HepG2 (cell line): ENCODE measurements at regions not wholly inside any gene's neighbourhood (a gene's known extent, or its start where the extent isn't known, plus 50 kb on each side); places are given as distances from the start of the nearest gene placed in this dataset.

Experiments
- KAT7 ChIP-seq: IDR thresholded peaks from 2 replicates; pipeline ENCODE4 v1.6.1; 2018; ENCODE audit warnings: borderline replicate concordance, missing compliant biosample characterization
- ZNF567 ChIP-seq: sonication (generic); formaldehyde crosslinking; IDR thresholded peaks from 2 replicates; pipeline ENCODE4 v1.8.1; 2023; ENCODE audit warnings: mild to moderate bottlenecking, missing genetic modification reagents, borderline replicate concordance
- ZNF629 ChIP-seq: sonication (generic); formaldehyde crosslinking; conservative IDR thresholded peaks from 2 replicates; pipeline ENCODE4 v1.5.0; 2020; ENCODE audit warnings: missing genetic modification reagents
- TF ChIP-seq, protein P1 (sequence below): sonication (generic); formaldehyde crosslinking; IDR thresholded peaks from 2 replicates; pipeline ENCODE4 v1.4.0; 2020; ENCODE audit warnings: missing genetic modification reagents
- TF ChIP-seq, protein P2 (sequence below): sonication (generic); formaldehyde crosslinking; IDR thresholded peaks from 2 replicates; pipeline ENCODE4 v1.4.0; 2020; ENCODE audit warnings: mild to moderate bottlenecking, missing genetic modification reagents

DNA sequence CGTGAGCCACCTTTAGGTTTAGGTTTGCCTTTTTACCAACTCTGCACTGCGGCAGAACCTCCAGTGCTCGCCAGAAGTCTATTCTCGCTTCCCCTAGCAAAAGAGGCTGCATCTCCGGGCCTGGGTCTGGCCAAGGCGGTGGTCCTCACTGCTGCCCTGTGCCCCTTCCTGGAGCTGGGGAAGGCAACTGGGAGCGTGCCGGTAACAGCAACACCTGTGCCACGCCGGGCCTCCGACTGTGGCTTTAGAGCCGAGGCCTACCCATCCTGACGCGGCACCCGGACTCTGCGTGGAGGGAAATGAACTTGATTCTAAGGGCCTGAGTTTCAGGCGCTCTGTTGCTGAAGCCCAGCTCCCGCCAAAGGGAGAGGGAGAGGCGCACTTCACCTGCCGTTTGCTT lies 82.4 kb upstream of the SPATA31C2 start:
- TF ChIP-seq ZNF629 (CRISPR knock-in tag), result no peak
- TF ChIP-seq KAT7, result no peak
- TF ChIP-seq, protein P1, sequence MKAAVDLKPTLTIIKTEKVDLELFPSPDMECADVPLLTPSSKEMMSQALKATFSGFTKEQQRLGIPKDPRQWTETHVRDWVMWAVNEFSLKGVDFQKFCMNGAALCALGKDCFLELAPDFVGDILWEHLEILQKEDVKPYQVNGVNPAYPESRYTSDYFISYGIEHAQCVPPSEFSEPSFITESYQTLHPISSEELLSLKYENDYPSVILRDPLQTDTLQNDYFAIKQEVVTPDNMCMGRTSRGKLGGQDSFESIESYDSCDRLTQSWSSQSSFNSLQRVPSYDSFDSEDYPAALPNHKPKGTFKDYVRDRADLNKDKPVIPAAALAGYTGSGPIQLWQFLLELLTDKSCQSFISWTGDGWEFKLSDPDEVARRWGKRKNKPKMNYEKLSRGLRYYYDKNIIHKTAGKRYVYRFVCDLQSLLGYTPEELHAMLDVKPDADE (CRISPR knock-in tag), result no peak
- TF ChIP-seq ZNF567 (CRISPR knock-in tag), result no peak
- TF ChIP-seq, protein P2, sequence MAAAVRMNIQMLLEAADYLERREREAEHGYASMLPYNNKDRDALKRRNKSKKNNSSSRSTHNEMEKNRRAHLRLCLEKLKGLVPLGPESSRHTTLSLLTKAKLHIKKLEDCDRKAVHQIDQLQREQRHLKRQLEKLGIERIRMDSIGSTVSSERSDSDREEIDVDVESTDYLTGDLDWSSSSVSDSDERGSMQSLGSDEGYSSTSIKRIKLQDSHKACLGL, result no peak
